Tibial nerve (tissue), 3 donors: ENCODE measurements at regions not wholly inside any gene's neighbourhood (a gene's known extent, or its start where the extent isn't known, plus 50 kb on each side); places are given as distances from the start of the nearest gene placed in this dataset.

ENCODE experiments used
- CTCF ChIP-seq, 5 experiments: fragments of 200-600 bp in 3 of 5; fragments of 450-650 bp in 2 of 5; sonication (generic) in 3 of 5; IDR thresholded peaks; one replicate each; pipeline ENCODE4 v1.5.1; 2016 to 2019; ENCODE audit warnings: antibody characterized with exemption in 5 of 5, mild to moderate bottlenecking in 3 of 5, moderate library complexity in 2 of 5
- POLR2A ChIP-seq, 2 donors: fragments of 450-650 bp; IDR thresholded peaks; one replicate each; pipeline ENCODE4 v1.6.1; 2017; ENCODE audit warnings: antibody characterized with exemption in 2 of 2, mild to moderate bottlenecking in 2 of 2, moderate library complexity in 2 of 2

GRCh38 chr12:115004470-115005146 lies 320.6 kb upstream of the TBX3 start:
- TF ChIP-seq CTCF (IDR thresholded peaks at IDR 0.05), result no peak
- TF ChIP-seq POLR2A (IDR thresholded peaks at IDR 0.05), result no peak
